ENCODE measurements at regions not wholly inside any gene's neighbourhood (a gene's known extent, or its start where the extent isn't known, plus 50 kb on each side); places are given as distances from the start of the nearest gene placed in this dataset.

GRCh38 chr2:48250943-48251342 is 63.5 kb upstream of the FOXN2 start (continued):
- TF ChIP-seq MAZ (IDR thresholded peaks at IDR 0.05; ENCODE audit: borderline replicate concordance, low read depth, low read length) (no peak), MAZ (CRISPR knock-in tag; IDR thresholded peaks at IDR 0.05; ENCODE audit: low read depth) (no peak), CREBL2 (CRISPR knock-in tag; IDR thresholded peaks at IDR 0.05; ENCODE audit: borderline replicate concordance) (no peak), ZBTB8A (CRISPR knock-in tag; IDR thresholded peaks at IDR 0.05; ENCODE audit: borderline replicate concordance, low read depth) (no peak), THAP7 (CRISPR knock-in tag; IDR thresholded peaks at IDR 0.05) (no peak), BRCA1 (CRISPR knock-in tag; IDR thresholded peaks at IDR 0.05) (peak; percentile 62; the same call in 1 of the 2 replicates), IRF9 (CRISPR knock-in tag; IDR thresholded peaks at IDR 0.05; ENCODE audit: borderline replicate concordance) (no peak), ZNF644 (CRISPR knock-in tag; IDR thresholded peaks at IDR 0.05; ENCODE audit: low read depth) (peak; percentile 15; the same call in 1 of the 2 replicates), GATAD2A (CRISPR knock-in tag; IDR thresholded peaks at IDR 0.05) (peak; percentile 89), ZNF570 (CRISPR knock-in tag; IDR thresholded peaks at IDR 0.05; ENCODE audit: borderline replicate concordance) (no peak), REPIN1 (CRISPR knock-in tag; IDR thresholded peaks at IDR 0.05; ENCODE audit: borderline replicate concordance, low read depth) (no peak), IRX3 (CRISPR knock-in tag; IDR thresholded peaks at IDR 0.05; ENCODE audit: borderline replicate concordance, low read depth) (no peak), KLF9 (CRISPR knock-in tag; IDR thresholded peaks at IDR 0.05; ENCODE audit: low read depth) (no peak), ZFP36L1 (CRISPR knock-in tag; IDR thresholded peaks at IDR 0.05) (no peak), HES4 (CRISPR knock-in tag; IDR thresholded peaks at IDR 0.05; ENCODE audit: borderline replicate concordance) (no peak), ZNF276 (CRISPR knock-in tag; IDR thresholded peaks at IDR 0.05; ENCODE audit: low read depth) (no peak), KLF16 (CRISPR knock-in tag; IDR thresholded peaks at IDR 0.05) (peak in 1 of 2 experiments; percentile 79; a peak in 2 of 4 replicates), HOXA7 (CRISPR knock-in tag; IDR thresholded peaks at IDR 0.05) (no peak), HDAC1 (CRISPR knock-in tag; IDR thresholded peaks at IDR 0.05) (no peak), CHD4 (IDR thresholded peaks at IDR 0.05; ENCODE audit: borderline replicate concordance, low read length) (peak; percentile 25; the same call in 1 of the 2 replicates), ZNF264 (CRISPR knock-in tag; IDR thresholded peaks at IDR 0.05) (0 out of 2 replicates have a peak, but pooled peaks have one; percentile 38), PLRG1 (conservative IDR thresholded peaks at IDR 0.05) (no peak), HNF4G (IDR thresholded peaks at IDR 0.05; ENCODE audit: borderline replicate concordance, low read depth, low read length) (peak; percentile 59; the same call in 1 of the 2 replicates), HNF4G (CRISPR knock-in tag; IDR thresholded peaks at IDR 0.05; ENCODE audit: borderline replicate concordance, low read depth) (no peak)
- TF ChIP-seq, protein P1, sequence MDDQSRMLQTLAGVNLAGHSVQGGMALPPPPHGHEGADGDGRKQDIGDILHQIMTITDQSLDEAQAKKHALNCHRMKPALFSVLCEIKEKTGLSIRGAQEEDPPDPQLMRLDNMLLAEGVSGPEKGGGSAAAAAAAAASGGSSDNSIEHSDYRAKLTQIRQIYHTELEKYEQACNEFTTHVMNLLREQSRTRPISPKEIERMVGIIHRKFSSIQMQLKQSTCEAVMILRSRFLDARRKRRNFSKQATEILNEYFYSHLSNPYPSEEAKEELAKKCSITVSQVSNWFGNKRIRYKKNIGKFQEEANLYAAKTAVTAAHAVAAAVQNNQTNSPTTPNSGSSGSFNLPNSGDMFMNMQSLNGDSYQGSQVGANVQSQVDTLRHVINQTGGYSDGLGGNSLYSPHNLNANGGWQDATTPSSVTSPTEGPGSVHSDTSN (CRISPR knock-in tag; IDR thresholded peaks at IDR 0.05; ENCODE audit: borderline replicate concordance), result no peak
- TF ChIP-seq, protein P2, sequence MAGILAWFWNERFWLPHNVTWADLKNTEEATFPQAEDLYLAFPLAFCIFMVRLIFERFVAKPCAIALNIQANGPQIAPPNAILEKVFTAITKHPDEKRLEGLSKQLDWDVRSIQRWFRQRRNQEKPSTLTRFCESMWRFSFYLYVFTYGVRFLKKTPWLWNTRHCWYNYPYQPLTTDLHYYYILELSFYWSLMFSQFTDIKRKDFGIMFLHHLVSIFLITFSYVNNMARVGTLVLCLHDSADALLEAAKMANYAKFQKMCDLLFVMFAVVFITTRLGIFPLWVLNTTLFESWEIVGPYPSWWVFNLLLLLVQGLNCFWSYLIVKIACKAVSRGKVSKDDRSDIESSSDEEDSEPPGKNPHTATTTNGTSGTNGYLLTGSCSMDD (CRISPR knock-in tag; IDR thresholded peaks at IDR 0.05), result no peak
